Endothelial cell of umbilical vein (primary cell): ENCODE measurements at regions not wholly inside any gene's neighbourhood (a gene's known extent, or its start where the extent isn't known, plus 50 kb on each side); places are given as distances from the start of the nearest gene placed in this dataset.

Experiments
- BruUV-seq: library from RNA; stranded (reverse); fragments of 400-500 nt; replicated peaks from 2 replicates; lab custom pipeline; 2021; lab: Mats Ljungman, UMichigan
- CTCF ChIA-PET: fragments of 300-600, 350-600 bp; sonication (Branson Sonifier 250); formaldehyde crosslinking; loops from one replicate; lab custom pipeline; 2021; ENCODE audit warnings: antibody characterized with exemption, inconsistent platforms; lab: Charles Lee
- POLR2A ChIA-PET: fragments of 300-600, 350-600 bp; sonication (Branson Sonifier 250); formaldehyde crosslinking; loops from one replicate; lab custom pipeline; 2021; ENCODE audit warnings: antibody characterized with exemption, inconsistent platforms; lab: Charles Lee
- DNase-seq: peaks from one replicate; pipeline ENCODE4 v3.0.0-alpha.2; 2011; ENCODE audit warnings: low read depth, low spot score
- FAIRE-seq: peaks from 2 replicates; lab custom pipeline; 2011; peaks lifted over from hg19 to GRCh38; lab: Jason Lieb, UNC
- H2AFZ ChIP-seq: 2 replicates; pipeline ENCODE4 v1.6.0; 2012; ENCODE audit warnings: low read depth, low read length, control low read depth, inconsistent platforms
- H3K27ac ChIP-seq: 2 replicates; pipeline ENCODE4 v1.5.1; 2011; ENCODE audit warnings: low read depth, mild to moderate bottlenecking, control low read depth, low read length, moderate library complexity; ENCODE audit not compliant: insufficient read depth
- H3K27me3 ChIP-seq, 2 experiments: 2 replicates each; pipeline versions ENCODE4 v1.6.0 to v1.6.1; 2011; ENCODE audit warnings: low read length in 2 of 2, mixed read lengths in 1 of 2; ENCODE audit not compliant: control insufficient read depth in 2 of 2, insufficient read depth in 2 of 2
- H3K36me3 ChIP-seq, 2 experiments: 2 replicates in 1 of 2; 3 replicates in 1 of 2; pipeline ENCODE4 v1.5.1; 2011; ENCODE audit warnings: low read length in 2 of 2, mild to moderate bottlenecking in 1 of 2, moderate library complexity in 1 of 2; ENCODE audit not compliant: control insufficient read depth in 2 of 2, insufficient read depth in 2 of 2; ENCODE audit errors: extremely low read depth in 1 of 2
- H3K4me1 ChIP-seq: 3 replicates; pipeline ENCODE4 v1.5.1; 2011; ENCODE audit warnings: mild to moderate bottlenecking, low read length; ENCODE audit not compliant: control insufficient read depth, insufficient read depth; ENCODE audit errors: extremely low read depth
- H3K4me2 ChIP-seq: 2 replicates; pipeline ENCODE4 v1.6.1; 2011; ENCODE audit warnings: low read length, control low read depth, mixed read lengths; ENCODE audit not compliant: insufficient read depth
- H3K4me3 ChIP-seq, 3 experiments: fragments of 200-600 bp in 1 of 3; sonication (generic), shearing (Covaris generic) in 1 of 3; replicated peaks in 1 of 3; 2 replicates each; pipeline ENCODE4 v1.5.1; 2011 to 2016; ENCODE audit warnings: control low read depth in 3 of 3, low read length in 3 of 3, mild to moderate bottlenecking in 2 of 3, inconsistent platforms in 1 of 3, low read depth in 1 of 3, moderate library complexity in 1 of 3; ENCODE audit not compliant: insufficient read depth in 1 of 3
- H3K79me2 ChIP-seq: 2 replicates; pipeline ENCODE4 v1.6.0; 2012; ENCODE audit warnings: low read length, inconsistent platforms; ENCODE audit not compliant: control insufficient read depth, insufficient read depth
- H3K9ac ChIP-seq: replicated peaks from 2 replicates; pipeline ENCODE3; 2011; ENCODE audit warnings: low read length, control low read depth; ENCODE audit not compliant: insufficient read depth; ENCODE audit errors: extremely low read depth
- H3K9me1 ChIP-seq: replicated peaks from 3 replicates; pipeline ENCODE4 v1.6.0; 2011; ENCODE audit warnings: mild to moderate bottlenecking, low read length; ENCODE audit not compliant: control insufficient read depth, insufficient read depth; ENCODE audit errors: extremely low read depth
- H3K9me3 ChIP-seq: replicated peaks from 2 replicates; pipeline ENCODE4 v1.5.1; 2012; ENCODE audit warnings: low read length, inconsistent platforms; ENCODE audit not compliant: control insufficient read depth, insufficient read depth
- H4K20me1 ChIP-seq: replicated peaks from 2 replicates; pipeline ENCODE3; 2011; ENCODE audit warnings: mild to moderate bottlenecking, low read length; ENCODE audit not compliant: control insufficient read depth, insufficient read depth; ENCODE audit errors: extremely low read depth
- CTCF ChIP-seq, 2 donors: IDR thresholded peaks; 1 replicate in 1 of 2; 2 replicates in 1 of 2; pipeline ENCODE4 v1.5.1; 2011; ENCODE audit warnings: low read length in 2 of 2, mild to moderate bottlenecking in 2 of 2, moderate library complexity in 2 of 2, control low read depth in 1 of 2, inconsistent platforms in 1 of 2, low read depth in 1 of 2; ENCODE audit not compliant: insufficient read depth in 1 of 2; ENCODE audit errors: extremely low read depth in 1 of 2
- EZH2 ChIP-seq: IDR thresholded peaks from 2 replicates; pipeline ENCODE4 v1.6.1; 2012; ENCODE audit warnings: borderline replicate concordance, low read depth, mild to moderate bottlenecking, moderate library complexity, low read length, inconsistent platforms; ENCODE audit not compliant: severe bottlenecking
- FOS ChIP-seq: IDR thresholded peaks from 2 replicates; pipeline ENCODE4 v1.6.1; 2011; ENCODE audit warnings: mild to moderate bottlenecking, low read length, moderate library complexity, borderline replicate concordance; ENCODE audit not compliant: insufficient read depth
- GATA2 ChIP-seq: IDR thresholded peaks from 2 replicates; pipeline ENCODE4 v1.7.0; 2011; ENCODE audit warnings: low read depth, mild to moderate bottlenecking, moderate library complexity, mixed read lengths, low read length; ENCODE audit not compliant: insufficient read length, insufficient read depth
- JUN ChIP-seq: IDR thresholded peaks from 2 replicates; pipeline ENCODE4 v1.6.1; 2011; ENCODE audit warnings: borderline replicate concordance, low read depth; ENCODE audit not compliant: insufficient read length, insufficient read depth
- MAX ChIP-seq: IDR thresholded peaks from 2 replicates; pipeline ENCODE4 v1.6.1; 2011; ENCODE audit not compliant: insufficient read depth, insufficient read length
- MYC ChIP-seq: IDR thresholded peaks from one replicate; pipeline ENCODE4 v1.6.1; 2011; ENCODE audit warnings: mild to moderate bottlenecking, low read depth, low read length
- POLR2A ChIP-seq: IDR thresholded peaks from 2 replicates; pipeline ENCODE4 v1.6.1; 2012; ENCODE audit warnings: low read depth, mild to moderate bottlenecking, control low read depth, low read length
- POLR2AphosphoS5 ChIP-seq: IDR thresholded peaks from 2 replicates; pipeline ENCODE4 v1.6.1; 2012; ENCODE audit warnings: low read depth, mild to moderate bottlenecking, control low read depth, low read length, moderate library complexity; ENCODE audit not compliant: insufficient read depth
- dilution Hi-C: fragments of 300-500 bp; cut with MboI; formaldehyde crosslinking; loops from one replicate; pipeline ENCODE4 v1.15.0; 2019; ENCODE audit warnings: low sequenced_read_pairs; ENCODE audit not compliant: extremely low pct_ligation_motif_present
- intact Hi-C: fragments of 100-400 bp; cut with micrococcal nuclease; formaldehyde crosslinking; loops from one replicate; pipeline ENCODE4 v1.10.0; 2022

GRCh38 chr9:86589730-86590129, 235.5 kb upstream of the TUT7 start:
- no peak for TF ChIP-seq MAX
- Histone ChIP-seq H4K20me1 (no peaks in the 10 kb centered on the region), H3K79me2 (no peaks in the 10 kb centered on the region), H3K4me2 (no peak overlapping the region), H3K9me1 (no peaks in the 10 kb centered on the region), H2AFZ (no peak overlapping the region), H3K4me3 (no peak overlapping the region), H3K36me3 (no peaks in the 10 kb centered on the region), H3K27ac (no peak overlapping the region), H3K9me3 (no peaks in the 10 kb centered on the region), H3K9ac (no peak overlapping the region), H3K4me1 (no peaks in the 10 kb centered on the region), H3K27me3 (no peaks in the 10 kb centered on the region)
- DNase-seq (no peak), FAIRE-seq (no peak)
- ChIA-PET POLR2A (no interaction called here), CTCF (no interaction called here)
- intact Hi-C loops (no loop called here), dilution Hi-C loops (no loop called here)
- no TSS peak for BruUV-seq

GRCh38 chr9:86589273-86589672, 235.1 kb upstream of the TUT7 start:
- DNase-seq (no peak), FAIRE-seq (no peak)
- Histone ChIP-seq H3K27ac (no peak overlapping the region), H3K9ac (no peak overlapping the region), H4K20me1 (no peaks in the 10 kb centered on the region), H3K27me3 (no peaks in the 10 kb centered on the region), H3K9me3 (no peaks in the 10 kb centered on the region), H3K4me3 (no peak overlapping the region), H3K79me2 (no peaks in the 10 kb centered on the region), H3K4me1 (no peaks in the 10 kb centered on the region), H3K4me2 (no peak overlapping the region), H3K9me1 (no peaks in the 10 kb centered on the region), H2AFZ (no peak overlapping the region), H3K36me3 (no peaks in the 10 kb centered on the region)
- ChIA-PET POLR2A (no interaction called here), CTCF (no interaction called here)
- TF ChIP-seq EZH2 (no peak), MAX (no peak), CTCF (IDR thresholded peaks at IDR 0.05; ENCODE audit: extremely low read depth in 1 of 2, insufficient read depth in 1 of 2, low read depth in 1 of 2, low read length in 2 of 2) (no peak), JUN (no peak), GATA2 (no peak), POLR2A (no peak), MYC (no peak), FOS (no peak), POLR2AphosphoS5 (no peak)
- BruUV-seq: no TSS peak
- dilution Hi-C loops (no loop called here), intact Hi-C loops (no loop called here)
